Left hindlimb (tissue), 1 donor: ENCODE measurements at regions not wholly inside any gene's neighbourhood (a gene's known extent, or its start where the extent isn't known, plus 50 kb on each side); places are given as distances from the start of the nearest gene placed in this dataset.
A peak's percentile ranks its signal among the peaks of the same experiment; 100 is the strongest.
"Not testable (repeated sequence)": the region's sequence is repeated elsewhere in the genome, so short reads cannot be mapped to it uniquely, and the experiment has no call there.

Experiments used
- DNase-seq: peaks from one replicate; pipeline ENCODE4 v3.0.0-alpha.2; 2018

DNA sequence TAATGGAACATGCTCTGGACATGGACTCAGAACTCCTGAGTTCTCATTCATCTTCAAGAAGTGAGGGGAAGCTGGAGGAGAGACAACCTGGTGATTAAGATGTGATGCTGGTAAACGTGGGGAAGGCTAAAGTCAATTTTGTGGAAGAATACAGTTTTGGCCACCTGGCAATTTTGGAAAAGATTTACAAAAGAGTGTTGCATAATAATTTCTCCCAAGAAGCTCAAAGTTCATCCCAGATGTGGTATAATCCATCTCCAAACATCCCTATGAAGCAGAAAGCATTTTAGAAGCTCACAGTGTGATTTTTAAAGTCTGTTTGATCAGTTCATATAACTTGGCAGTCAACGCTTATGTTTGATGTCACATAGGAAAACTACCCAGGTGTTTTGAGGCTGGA, 208.7 kb downstream of the LMX1A start:
- DNase-seq, result no peak

GRCh38 chr1:165144757-165145397, 211.6 kb downstream of the LMX1A start:
- DNase-seq, result peak; percentile 81

DNA sequence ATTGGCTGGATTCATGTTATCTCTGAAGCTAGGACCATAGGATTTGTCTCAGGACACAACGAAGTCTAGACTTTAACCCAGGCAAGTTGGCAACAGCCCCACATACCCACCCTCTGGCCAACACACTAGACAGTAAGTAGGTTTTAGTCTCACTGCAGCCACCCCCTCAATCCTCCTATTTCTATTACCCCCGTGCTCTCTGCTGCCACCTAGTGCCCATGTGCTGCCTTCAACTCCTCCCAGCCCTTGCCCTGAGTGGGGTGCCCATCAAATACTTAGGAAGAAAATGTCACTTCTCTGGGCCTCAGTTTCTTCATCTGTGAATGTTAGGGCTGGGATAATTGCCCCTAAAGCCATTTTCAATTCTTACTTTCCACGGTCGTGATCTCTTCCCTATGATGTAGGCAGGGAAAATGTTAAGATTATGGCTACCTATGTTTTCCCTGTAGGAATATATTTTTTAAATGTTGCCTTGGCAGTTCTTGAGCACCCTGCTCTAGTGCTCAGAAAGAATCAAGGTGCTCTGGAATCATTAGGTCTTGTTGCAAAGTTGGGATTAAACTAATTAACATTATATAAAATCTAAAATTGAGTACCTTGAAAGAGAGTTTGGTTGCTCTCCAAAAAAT, 213.0 kb downstream of the LMX1A start:
- no peak for DNase-seq

DNA sequence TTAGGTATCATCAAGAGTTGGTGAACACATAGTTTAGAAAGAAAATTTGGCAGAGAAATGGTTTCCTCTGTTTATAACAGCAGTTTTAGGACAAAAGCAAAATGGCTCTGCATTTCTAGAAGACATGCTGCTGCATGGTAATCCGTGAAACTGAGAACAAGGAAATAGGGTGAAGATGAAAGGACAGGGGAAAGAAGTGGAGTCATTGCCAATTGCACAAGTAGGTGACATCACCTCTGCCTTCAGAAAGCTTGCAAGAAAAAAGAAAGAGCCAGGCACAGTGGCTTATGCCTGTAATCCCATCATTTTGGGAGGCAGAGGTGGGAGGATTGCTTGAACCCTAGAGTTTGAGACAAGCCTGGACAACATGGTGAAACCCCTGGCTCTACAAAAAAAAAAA, 217.6 kb downstream of the LMX1A start:
- no peak for DNase-seq

DNA sequence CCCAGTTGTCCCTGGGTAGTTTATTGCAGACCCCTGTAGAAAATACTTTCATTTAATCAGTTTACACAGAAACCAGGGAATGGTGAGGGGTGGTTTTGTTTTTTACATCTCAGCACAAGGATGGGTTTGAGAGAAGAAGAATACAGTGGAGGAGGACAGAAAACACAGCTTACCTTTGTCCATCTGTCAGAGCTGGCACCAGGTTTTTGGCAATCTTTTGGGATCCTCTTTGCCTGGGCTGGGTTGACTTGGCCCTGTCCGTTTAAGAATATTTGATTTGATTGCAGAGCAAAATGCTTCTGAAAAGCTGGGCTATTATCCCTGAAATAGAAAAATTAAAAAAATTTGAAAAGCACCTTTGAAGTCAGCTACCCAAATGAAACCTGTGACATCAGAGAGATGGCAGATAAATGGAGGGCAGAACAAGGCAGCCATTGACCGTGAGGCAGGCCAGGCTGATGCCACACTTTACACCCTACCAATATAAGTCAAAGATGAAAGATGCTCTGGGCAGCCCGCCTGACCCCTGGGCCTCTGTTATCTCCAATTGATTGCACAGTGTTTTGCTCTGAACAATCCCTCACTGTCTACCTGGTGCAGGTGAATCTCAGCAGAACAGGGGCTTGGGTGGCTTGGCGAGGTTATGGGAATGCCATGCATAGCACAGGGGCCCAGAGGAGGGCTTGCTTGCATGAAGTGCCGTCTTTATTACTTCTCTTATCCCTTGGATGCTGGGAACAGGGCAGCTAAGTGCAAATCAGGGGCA, 218.8 kb downstream of the LMX1A start:
- DNase-seq, result no peak

GRCh38 chr1:165134431-165134830, 222.1 kb downstream of the LMX1A start:
- no peak for DNase-seq

DNA sequence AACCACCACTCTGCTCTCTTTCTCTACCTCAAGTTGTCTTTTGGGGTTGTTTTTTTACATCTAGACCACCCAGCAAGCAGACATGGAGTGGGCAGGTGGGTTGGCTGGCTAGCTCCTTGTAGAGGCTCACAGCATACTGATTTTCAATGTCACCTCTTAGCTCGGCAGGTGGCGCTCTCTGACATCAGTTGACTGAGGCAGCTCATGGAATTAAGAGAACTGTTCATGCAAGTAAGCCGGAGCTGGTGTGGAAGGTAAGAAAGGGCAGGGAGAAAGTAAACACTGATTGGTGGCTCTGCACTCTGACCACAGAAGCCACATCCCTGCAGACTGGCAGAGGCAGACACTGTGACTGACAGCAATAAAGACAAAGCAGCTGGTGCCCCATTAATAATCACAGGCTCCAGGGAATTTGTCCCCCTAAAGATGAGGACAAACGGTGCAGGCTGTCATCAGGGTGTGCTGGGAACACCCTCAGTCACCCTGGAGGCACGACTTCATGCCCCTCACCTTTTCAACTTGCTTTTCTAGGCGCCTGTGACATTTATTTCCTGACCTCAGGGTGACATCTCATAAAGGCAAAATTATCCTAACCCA, 226.8 kb downstream of the LMX1A start:
- peak; percentile 55 for DNase-seq

GRCh38 chr1:165124772-165125171, 231.7 kb downstream of the LMX1A start:
- DNase-seq, result no peak

DNA sequence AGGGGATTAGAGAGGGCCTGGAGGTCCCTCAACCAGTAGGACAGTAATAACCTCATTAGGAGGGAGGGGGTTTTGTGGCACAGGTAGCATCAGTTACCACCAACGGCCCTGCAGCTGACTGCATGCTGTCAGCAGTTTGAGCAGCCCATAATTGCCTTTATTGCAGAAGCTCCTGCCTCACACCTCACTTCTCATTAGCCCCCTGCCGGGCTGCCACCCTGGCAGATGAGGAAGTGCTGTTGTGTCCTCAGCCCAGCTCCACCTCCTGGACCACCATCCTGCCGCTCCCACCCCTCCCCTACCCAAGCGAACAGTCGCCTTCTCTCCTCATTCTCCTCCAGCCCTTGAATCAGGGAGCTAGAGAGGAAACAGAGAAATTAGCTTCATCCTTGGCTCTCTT, 237.4 kb downstream of the LMX1A start:
- no peak for DNase-seq

GRCh38 chr1:165117482-165117881, 239.0 kb downstream of the LMX1A start:
- no peak for DNase-seq

- no peak for DNase-seq
Observed at GRCh38 chr1:165116732-165117131, 239.8 kb downstream of the LMX1A start.

DNA sequence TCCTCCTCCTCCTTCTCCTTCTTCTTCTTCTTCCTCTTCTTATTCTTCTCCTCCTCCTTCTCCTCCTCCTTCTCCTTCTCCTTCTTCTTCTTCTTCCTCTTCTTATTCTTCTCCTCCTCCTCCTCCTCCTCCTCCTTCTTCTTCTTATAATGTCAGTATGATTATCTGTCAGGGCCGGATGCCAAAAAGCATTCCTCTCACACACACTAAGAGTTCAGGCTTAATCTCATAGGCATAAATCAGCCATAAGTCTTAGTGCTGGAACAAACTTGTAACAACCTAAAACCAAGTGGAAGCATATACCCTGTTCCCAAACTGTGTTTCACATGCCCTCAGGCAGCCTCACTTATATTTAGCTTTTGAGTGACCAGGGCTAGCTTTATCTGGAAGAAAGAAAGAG, 240.3 kb downstream of the LMX1A start:
- DNase-seq, result no peak

- no peak for DNase-seq
Observed at GRCh38 chr1:165114889-165115285, 241.6 kb downstream of the LMX1A start.

GRCh38 chr1:165114022-165114888, 242.3 kb downstream of the LMX1A start:
- no peak for DNase-seq

DNA sequence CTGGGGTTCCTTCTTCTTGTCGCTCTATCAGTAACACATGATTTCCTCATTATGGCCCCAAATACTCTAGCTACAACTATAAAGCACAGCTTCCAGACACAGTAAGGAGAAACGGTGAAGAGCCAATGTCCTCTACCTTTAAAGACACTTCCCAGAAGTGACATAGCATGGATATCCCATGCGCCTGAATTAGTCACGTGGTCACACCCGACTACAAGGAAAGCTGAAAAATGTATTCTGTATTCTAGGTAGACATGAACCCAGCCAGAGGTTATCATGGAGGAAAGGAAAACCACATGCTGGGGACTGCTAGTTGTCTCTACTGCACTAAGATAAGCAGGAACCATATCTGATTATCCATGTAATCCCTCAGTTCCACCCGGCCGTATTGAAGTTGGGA, 244.3 kb downstream of the LMX1A start:
- no peak for DNase-seq

DNA sequence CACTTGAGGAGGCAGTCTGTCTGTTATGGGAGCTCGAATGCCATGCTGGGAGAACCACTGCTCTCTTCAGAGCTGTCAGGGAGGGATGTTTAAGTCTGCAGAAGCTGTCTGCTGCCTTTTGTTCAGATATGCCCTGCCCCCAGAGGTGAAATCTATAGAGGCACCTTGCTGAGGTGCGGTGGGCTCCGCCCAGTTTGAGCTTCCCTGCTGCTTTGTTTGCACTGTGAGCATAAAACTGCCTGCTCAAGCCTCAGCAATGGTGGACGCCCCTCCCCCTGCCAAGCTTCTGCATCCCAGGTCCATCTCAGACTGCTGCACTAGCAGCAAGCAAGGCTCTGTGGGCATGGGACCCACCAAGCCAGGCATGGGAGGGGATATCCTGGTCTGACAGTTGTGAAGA, 247.5 kb downstream of the LMX1A start:
- no peak for DNase-seq

DNA sequence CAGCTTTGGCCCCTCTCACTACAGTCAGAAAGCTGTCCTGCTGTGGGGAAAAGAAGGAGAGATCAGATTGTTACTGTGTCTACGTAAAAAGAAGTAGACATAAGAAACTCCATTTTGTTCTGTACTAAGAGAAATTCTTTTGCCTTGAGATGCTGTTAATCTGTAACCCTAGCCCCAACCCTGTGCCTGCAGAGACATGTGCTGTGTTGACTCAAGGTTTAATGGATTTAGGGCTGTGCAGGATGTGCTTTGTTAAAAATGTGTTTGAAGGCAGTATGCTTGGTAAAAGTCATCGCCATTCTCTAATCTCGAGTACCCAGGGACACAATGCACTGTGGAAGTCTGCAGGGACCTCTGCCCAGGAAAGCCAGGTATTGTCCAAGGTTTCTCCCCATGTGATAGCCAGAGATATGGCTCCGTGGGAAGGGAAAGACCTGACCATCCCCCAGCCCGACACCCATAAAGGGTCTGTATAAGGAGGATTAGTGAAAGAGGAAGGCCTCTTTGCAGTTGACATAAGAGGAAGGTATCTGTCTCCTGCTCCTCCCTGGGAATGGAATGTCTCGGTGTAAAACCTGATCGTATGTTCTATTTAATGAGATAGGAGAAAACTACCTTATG, 263.9 kb downstream of the LMX1A start:
- not testable (repeated sequence) for DNase-seq

- no peak for DNase-seq
Observed at GRCh38 chr1:165080253-165080896, 276.1 kb downstream of the LMX1A start.

DNA sequence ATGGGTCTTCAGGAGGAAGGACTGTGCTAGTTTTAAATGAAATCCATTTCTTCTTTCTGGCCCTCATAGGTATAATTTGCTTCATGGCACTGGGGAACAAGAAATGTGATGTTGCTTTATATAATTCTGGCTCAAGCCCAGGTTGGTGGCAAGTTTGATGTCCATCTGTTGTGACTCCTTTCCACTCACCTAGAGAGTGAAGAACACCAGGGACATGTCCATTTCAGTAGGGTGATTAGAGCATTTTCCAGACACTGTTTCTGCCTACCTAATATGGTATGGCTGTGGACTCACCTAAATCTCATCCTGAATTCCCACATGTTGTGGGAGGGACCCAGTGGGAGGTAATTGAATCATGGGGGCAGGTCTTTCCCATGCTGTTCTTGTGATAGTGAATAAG, 278.1 kb downstream of the LMX1A start:
- DNase-seq, result no peak

DNA sequence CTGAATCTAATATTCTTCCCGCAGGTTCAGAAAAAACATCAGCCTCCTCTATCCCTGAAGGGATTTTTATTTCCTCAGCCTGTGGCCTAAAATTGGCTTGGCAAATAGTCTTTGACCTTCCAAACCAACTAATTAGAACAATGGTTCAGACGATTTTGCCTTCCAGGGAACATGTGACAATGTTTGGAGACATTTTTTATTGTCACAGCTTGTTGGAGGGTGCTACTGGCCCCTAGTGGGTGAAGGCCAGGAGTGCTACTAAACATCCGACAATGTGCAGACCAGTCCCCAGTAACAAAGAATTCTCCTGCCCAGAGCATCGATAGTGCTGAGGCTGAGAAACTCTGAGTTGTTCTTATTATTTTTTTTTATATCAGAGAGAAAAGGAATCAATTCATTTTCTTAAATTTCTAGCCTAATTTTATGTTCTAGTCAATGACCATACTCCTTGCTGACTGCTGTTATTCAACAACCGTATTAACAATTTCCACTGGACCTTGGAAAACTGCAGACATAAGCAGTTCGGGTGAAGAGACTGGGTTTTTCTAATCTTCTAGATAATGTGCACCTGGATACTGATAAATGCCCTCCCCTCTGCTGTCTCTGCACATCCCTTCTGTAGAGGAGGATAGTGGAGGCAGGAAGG, 280.7 kb downstream of the LMX1A start:
- no peak for DNase-seq
